ENCODE measurements at regions not wholly inside any gene's neighbourhood (a gene's known extent, or its start where the extent isn't known, plus 50 kb on each side); places are given as distances from the start of the nearest gene placed in this dataset.

DNA sequence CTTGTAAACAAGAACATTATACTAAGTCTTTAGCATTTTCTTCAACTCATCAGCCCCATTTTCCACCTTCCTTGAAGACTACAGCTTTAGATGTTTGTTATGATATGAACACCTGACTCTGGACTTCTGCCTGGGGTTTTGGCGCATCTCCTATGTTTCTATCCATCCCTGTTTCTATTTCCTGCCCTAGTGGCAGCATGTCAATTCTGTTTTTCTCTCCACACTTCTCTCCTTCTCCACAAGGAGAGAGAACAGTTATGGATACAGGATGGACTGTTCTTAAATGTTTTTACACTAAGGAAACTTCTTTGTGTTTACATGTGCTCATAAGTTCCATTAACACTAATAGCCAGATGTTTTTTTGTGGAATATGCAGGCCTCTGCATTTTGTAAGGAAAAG lies 423.3 kb upstream of the IL12A start:
- H3K79me2 ChIP-seq (ENCODE audit: control insufficient read depth, insufficient read depth, low read length), result no peaks in the 10 kb centered on the region
- no peak for DNase-seq (ENCODE audit: low read depth, low spot score)
- no peaks in the 10 kb centered on the region for H3K9me1 ChIP-seq (ENCODE audit: control insufficient read depth, extremely low read depth, insufficient read depth, low read length)
- H3K4me3 ChIP-seq (ENCODE audit: control insufficient read depth in 2 of 3, extremely low read depth in 1 of 3, insufficient read depth in 2 of 3, low read depth in 1 of 3, low read length in 3 of 3), result no peak overlapping the region
- no peak overlapping the region for H2AFZ ChIP-seq (ENCODE audit: control insufficient read depth, low read length)
- H3K4me1 ChIP-seq (ENCODE audit: control insufficient read depth, extremely low read depth, insufficient read depth, low read length), result no peaks in the 10 kb centered on the region
- H3K9me3 ChIP-seq (ENCODE audit: control insufficient read depth, low read depth, low read length), result no peaks in the 10 kb centered on the region
- TF ChIP-seq EZH2 (IDR thresholded peaks at IDR 0.05; ENCODE audit: low read length) (no peak), CTCF (optimal IDR thresholded peaks at IDR 0.05 in 1 of 3, IDR thresholded peaks at IDR 0.05 in 1 of 3, conservative IDR thresholded peaks at IDR 0.05 in 1 of 3; ENCODE audit: extremely low read depth in 1 of 3, insufficient read depth in 2 of 3, low read length in 3 of 3) (no peak)
- no peak overlapping the region for H3K9ac ChIP-seq (ENCODE audit: control insufficient read depth, extremely low read depth, insufficient read depth, low read length)
- dilution Hi-C loops (cut with MboI; ENCODE audit: extremely low pct_ligation_motif_present, low sequenced_read_pairs), result no loop called here
- FAIRE-seq, result no peak
- H3K27ac ChIP-seq (ENCODE audit: control insufficient read depth, insufficient read depth, low read length), result no peak overlapping the region
- H3K36me3 ChIP-seq (ENCODE audit: control insufficient read depth in 2 of 2, extremely low read depth in 1 of 2, insufficient read depth in 2 of 2, low read length in 2 of 2), result no peaks in the 10 kb centered on the region
- H4K20me1 ChIP-seq (ENCODE audit: control insufficient read depth, extremely low read depth, insufficient read depth, low read length), result no peaks in the 10 kb centered on the region
- H3K27me3 ChIP-seq (ENCODE audit: control insufficient read depth, extremely low read depth, insufficient read depth, low read length), result peaks cover 3% of the 10 kb centered on the region
- no peak overlapping the region for H3K4me2 ChIP-seq (ENCODE audit: control insufficient read depth, extremely low read depth, insufficient read depth, low read depth, low read length)

GRCh38 chr3:159583662-159584061 lies 405.0 kb upstream of the IL12A start:
- H3K79me2 ChIP-seq (ENCODE audit: control insufficient read depth, insufficient read depth, low read length), result no peaks in the 10 kb centered on the region

More at GRCh38 chr3:159583662-159584061, 405.0 kb upstream of the IL12A start:
- Histone ChIP-seq H2AFZ (ENCODE audit: control insufficient read depth, low read length) (no peak overlapping the region), H3K4me1 (ENCODE audit: control insufficient read depth, extremely low read depth, insufficient read depth, low read length) (no peaks in the 10 kb centered on the region), H3K9ac (ENCODE audit: control insufficient read depth, extremely low read depth, insufficient read depth, low read length) (no peak overlapping the region), H4K20me1 (ENCODE audit: control insufficient read depth, extremely low read depth, insufficient read depth, low read length) (no peaks in the 10 kb centered on the region), H3K9me3 (ENCODE audit: control insufficient read depth, low read depth, low read length) (no peaks in the 10 kb centered on the region), H3K27ac (ENCODE audit: control insufficient read depth, insufficient read depth, low read length) (no peak overlapping the region), H3K4me2 (ENCODE audit: control insufficient read depth, extremely low read depth, insufficient read depth, low read depth, low read length) (no peak overlapping the region), H3K9me1 (ENCODE audit: control insufficient read depth, extremely low read depth, insufficient read depth, low read length) (no peaks in the 10 kb centered on the region), H3K36me3 (ENCODE audit: control insufficient read depth in 2 of 2, extremely low read depth in 1 of 2, insufficient read depth in 2 of 2, low read length in 2 of 2) (no peaks in the 10 kb centered on the region), H3K4me3 (ENCODE audit: control insufficient read depth in 2 of 3, extremely low read depth in 1 of 3, insufficient read depth in 2 of 3, low read depth in 1 of 3, low read length in 3 of 3) (no peak overlapping the region), H3K27me3 (ENCODE audit: control insufficient read depth, extremely low read depth, insufficient read depth, low read length) (peaks cover 7% of the 10 kb centered on the region)
- DNase-seq (ENCODE audit: low read depth, low spot score) (no peak), FAIRE-seq (no peak)
- dilution Hi-C loops (cut with MboI; ENCODE audit: extremely low pct_ligation_motif_present, low sequenced_read_pairs), result no loop called here
- TF ChIP-seq CTCF (optimal IDR thresholded peaks at IDR 0.05 in 1 of 3, IDR thresholded peaks at IDR 0.05 in 1 of 3, conservative IDR thresholded peaks at IDR 0.05 in 1 of 3; ENCODE audit: extremely low read depth in 1 of 3, insufficient read depth in 2 of 3, low read length in 3 of 3), result no peak
- no peak for TF ChIP-seq EZH2 (IDR thresholded peaks at IDR 0.05; ENCODE audit: low read length)
